ENCODE measurements at regions not wholly inside any gene's neighbourhood (a gene's known extent, or its start where the extent isn't known, plus 50 kb on each side); places are given as distances from the start of the nearest gene placed in this dataset.
"Not testable (repeated sequence)": the region's sequence is repeated elsewhere in the genome, so short reads cannot be mapped to it uniquely, and the experiment has no call there.

DNA sequence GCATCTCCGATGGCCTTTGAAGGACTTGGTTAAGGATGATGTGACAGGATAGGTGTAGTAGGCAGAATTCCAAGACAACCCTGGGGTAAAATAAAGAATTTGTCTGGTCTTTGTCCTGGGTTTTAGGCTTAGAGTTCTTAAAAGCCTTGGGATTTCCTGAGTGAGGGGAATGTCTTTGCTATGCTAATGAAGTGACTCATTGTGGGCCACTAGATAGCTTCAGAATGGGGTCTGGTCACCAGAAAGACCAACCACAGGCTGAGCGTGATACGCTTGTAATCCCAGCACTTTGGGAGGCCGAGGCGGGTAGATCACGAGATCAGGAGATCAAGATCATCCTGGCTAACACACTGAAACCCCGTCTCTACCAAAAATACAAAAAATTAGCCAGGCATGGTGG is 182.8 kb upstream of the TOX3 start:
- DNase-seq (ENCODE audit: low read depth), result no peak

DNA sequence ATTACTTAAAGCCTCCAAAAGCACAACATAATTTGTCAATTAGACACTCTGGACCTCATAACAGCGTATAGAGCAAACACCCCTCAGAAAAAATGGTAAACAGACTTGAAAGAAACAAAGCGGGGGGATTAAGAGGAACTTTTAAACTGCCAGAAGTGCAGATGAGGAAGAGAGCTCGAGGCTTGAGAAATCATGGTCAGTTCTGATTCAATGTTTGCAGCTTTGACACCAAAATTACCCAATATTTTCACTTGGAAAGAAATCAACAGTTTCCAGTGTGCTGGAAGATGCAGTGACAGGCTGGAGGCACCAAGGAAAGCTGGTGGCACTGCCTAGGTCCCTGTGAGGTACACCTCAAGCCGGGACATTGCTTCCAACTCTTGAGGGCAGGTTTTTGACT is 180.9 kb upstream of the TOX3 start:
- no peak for DNase-seq (ENCODE audit: low read depth)

DNA sequence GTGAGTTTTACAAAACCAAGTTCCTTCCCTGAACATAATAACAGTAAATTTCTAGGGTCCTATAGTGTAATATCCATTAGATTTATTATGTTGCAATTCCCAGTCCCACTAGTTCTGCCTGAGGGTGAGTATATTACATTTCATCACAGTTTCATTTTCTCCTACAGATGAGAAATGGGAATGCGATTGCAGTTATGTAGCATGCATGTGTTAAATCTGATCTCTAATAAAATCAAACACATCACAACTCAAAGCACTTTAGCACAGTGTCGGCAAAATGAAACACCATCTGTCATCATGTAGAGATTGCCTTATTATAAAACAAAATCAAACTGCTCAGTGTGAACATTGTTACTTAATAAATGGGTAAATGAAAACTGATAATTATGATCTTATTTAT is 180.5 kb upstream of the TOX3 start:
- DNase-seq (ENCODE audit: low read depth), result no peak

DNA sequence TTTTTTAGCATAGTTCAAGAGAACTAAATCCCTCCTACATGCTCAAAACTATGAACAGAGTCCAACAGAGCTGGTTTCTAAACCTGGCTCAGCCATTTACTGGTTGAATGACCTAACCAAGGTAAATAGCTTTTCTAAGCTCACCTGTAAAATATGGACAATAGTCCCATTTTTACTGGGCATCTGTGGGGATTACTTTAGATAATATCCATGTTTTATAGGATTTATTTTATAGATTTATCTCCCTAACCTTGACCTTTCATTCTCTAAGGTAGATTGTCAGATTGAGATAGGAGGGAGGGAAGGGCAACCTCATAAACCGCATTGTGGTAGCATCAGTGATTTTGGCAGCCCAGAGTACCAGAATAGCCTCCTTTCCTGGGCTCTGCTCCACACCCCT is 178.5 kb upstream of the TOX3 start:
- DNase-seq (ENCODE audit: low read depth), result no peak

DNA sequence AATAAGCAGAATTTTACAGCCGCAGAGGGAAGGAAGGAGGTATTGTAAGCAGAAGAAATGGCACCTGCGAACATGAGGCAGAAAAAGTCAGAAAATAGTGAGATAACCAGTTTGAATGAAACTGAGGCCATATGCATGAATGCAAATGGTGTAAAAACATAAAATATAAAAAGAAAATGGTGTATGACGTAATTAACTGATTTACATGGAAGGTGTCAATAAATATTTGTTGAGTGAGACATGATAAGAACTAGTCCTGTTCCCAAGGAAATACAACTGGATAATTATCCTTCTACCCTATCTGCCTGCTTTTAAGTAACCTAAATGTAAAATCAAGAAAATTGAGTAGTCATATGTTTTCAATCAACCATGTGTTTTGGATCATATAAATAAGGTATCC is 178.1 kb upstream of the TOX3 start:
- DNase-seq (ENCODE audit: low read depth), result no peak

DNA sequence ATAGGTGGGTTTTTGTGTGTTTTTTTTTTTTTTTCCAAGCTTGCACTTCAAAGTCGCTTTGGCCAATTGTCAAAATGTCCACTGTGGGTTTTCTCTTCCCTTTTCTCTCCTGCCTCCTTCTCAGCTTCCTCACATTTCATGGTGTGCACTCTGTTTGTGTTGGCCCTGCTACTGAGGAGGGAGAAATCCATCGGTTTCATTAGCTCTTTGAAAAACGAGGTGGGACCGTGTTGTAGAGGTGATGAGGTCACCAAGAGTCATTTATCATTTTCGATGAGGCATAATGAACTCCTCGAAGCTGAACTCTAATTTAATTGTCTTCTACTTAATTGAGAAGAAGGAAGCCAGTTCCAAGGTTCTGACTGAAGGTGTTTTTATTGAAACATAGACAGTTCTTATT is 174.4 kb upstream of the TOX3 start:
- no peak for DNase-seq (ENCODE audit: low read depth)

DNA sequence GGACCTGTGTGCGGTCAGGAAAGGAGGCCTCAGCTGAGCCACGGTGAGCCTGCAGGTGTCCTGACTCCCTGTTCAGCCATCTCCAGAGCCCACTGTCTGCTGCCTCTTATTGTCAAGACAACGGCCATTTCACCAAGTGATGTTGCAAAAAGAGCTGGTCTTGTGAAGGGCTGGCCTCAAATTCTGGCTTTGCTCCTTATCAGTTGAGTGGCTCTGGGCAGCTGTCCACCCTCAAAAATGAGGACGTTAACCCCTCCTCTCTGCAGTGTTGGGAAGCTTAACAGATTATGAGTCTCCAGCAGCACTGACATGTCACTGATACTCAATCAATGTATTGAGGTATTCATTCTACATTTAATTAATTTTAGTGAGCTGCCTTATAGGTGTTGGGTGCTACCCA is 171.1 kb upstream of the TOX3 start:
- DNase-seq (ENCODE audit: low read depth), result no peak

DNA sequence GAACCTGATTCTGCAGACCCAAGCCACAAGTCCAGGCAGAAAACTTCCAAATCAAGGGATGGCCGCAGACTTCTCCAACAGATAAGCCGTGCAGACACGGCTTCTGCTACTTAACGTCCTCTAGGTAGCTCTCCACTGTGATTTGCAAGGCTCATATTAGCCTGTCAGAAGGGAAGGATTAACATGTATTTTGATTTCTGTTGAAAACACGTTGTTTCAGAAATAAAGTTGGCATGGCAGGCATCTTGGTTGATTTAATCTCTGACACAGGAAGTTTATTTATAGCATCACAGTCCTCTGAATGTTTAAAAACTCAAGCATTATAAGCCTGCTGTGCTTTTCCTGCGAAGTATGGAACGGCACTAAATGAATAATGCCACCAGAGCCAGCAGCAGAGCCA is 166.8 kb upstream of the TOX3 start:
- no peak for DNase-seq (ENCODE audit: low read depth)

DNA sequence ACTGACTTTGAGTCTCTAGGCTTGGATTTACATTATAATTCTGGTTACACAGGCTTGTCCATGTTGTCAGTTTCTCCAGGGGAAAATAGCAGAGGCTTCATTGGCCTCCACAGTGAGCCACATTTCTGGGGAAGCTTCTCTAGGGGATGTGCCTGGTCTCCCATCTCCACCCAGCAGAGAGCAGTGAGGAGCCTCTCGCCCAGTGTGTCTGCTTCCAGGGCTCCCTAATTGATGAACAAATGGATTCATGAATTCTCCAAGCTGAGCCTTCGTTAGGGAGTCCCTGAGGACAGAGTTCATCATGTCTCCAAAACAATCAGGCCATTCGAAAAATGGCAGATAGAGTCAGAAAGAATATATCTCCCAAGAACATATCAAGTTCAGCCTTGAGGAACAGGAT is 162.4 kb upstream of the TOX3 start:
- no peak for DNase-seq (ENCODE audit: low read depth)

DNA sequence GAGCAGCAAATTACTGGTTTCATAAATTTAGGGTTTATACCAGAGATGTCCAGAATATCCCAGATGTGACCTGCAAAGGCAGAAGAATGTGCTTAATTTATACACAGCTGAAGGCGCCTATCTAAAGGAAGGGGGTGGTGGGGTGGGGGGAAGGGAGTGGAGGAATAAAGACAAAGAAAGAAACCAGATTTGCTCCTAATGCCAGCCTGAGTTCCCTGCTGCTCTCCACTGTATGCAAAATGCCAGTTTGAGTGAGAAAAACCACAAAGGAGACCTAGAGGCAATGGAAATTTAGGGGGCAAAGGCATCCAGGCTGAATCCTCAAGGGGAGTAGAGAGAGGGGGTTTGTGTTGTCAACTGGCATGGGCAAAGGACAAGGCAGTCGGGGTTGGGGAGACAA is 161.5 kb upstream of the TOX3 start:
- DNase-seq (ENCODE audit: low read depth), result no peak

DNA sequence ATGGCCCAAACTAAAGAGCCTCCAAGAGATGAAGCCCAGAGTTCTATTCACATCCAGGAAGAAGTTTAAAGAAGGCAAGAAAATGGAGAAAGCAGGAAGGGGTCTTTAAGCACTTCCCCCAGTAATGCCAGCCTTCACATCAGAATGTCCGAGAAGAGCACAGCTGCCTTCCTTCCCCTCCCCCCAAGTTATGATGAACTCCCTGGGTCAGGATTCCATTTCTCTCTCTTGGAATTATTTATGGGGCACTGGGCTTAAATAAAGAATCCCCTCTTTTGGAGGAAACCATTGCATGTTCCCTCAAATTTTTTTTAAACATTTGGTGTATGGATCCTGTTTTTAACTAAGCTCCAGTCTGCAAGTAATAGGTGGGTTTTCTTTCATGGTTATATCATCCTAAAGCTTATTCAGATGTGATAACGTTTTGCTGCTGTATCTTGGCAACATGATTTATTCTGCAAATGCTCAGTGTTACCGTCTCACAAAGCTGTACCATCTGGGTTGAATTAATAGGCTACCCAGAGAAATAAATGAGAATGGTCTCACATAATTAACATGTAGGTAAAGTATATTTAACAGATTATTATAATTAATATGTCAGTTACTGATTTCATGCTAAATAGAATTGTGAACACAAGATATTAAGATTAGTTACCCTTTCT is 160.9 kb upstream of the TOX3 start:
- DNase-seq (ENCODE audit: low read depth), result no peak

DNA sequence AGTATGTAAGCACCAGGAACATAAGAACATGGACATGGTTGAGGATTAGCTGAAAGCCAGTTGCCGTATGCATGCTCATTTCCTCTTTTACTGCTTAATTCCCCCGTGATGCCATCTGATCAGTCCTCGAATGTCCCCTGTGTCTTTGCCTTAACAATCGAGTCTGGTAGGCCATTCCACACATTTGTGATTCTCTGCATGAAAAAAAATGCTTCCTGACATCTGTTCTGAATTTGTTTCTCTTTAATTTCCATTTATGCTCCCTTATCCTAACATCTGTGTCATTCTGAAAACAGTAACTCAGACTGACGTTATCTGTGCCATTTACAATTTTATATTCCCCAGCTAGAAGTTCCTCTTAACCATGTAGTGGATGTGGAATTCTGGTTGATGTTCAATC is 158.2 kb upstream of the TOX3 start:
- DNase-seq (ENCODE audit: low read depth), result no peak

DNA sequence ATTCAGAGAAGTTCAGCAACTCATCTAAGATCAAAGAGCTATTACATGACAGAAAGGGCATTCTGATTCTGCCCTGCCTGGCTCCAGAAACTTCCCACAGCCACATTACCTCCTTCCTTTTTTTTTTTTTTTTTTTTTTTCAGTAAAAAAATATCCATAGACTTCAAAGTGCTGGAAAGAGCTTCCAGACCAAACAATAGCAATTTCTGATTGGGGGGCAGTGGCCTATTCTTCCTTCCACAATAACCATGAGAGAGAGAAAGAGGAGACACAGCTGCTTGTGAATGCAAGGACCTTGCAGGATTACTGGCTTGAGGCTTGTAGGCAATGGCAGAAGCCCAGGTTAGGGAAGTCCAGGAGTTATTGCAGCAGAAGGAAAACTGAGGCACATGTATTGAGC is 151.0 kb upstream of the TOX3 start:
- DNase-seq (ENCODE audit: low read depth), result no peak

DNA sequence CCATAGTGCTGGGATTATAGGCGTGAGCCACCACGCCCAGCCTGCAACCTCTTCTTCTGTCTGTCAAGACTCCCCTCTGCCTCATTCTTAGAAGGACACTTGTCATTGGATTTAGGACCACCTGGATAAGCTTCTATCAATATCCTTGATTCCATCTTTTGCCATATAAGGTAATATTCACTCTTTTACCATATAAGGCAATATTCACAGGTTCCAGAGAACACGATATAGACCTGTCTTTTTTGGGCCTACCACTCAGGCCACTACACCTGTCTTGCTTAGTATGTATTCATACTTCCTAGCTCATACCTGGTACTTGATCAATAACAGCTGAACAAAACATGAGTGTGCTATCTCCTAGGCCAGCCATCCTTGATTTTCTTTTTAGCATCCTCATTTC is 149.2 kb upstream of the TOX3 start:
- no peak for DNase-seq (ENCODE audit: low read depth)

DNA sequence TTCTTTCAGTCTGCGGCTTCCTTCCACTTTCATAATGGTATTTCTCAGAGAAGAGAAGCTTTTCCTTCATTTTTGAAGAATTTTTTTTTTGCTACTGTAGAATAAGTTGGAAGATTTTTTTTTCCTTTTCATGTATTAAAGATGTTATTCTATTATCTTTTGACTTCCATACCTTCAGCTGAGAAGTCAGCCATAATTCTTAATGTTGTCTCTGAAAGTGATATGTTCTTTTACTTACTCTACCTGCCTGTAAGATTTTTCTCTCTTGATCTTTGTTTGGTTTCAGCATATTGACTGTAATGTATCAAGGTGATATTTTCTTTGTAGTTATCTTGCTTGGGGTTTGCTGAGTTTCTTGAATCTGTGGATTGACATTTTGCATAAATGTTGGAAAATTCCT is 143.5 kb upstream of the TOX3 start:
- DNase-seq (ENCODE audit: low read depth), result no peak

DNA sequence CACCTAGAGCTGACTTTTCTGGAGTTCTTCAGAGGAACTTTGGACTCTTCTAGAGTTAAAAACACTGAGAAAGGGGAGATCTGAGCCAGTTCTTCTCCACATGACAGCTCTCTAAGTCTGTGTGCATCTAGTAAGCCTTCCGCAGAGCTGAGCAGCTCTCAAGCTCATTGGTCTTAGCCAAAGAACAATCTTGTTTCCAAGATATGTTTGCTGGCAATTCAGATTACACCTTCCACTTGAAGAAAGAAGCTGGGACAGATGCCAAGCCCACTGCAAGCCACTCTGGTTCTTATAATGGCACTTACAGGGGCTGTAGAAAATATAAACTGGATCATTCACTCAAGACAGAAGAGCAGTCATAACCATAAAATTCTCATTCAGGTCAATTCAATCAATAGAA is 134.1 kb upstream of the TOX3 start:
- DNase-seq (ENCODE audit: low read depth), result no peak

DNA sequence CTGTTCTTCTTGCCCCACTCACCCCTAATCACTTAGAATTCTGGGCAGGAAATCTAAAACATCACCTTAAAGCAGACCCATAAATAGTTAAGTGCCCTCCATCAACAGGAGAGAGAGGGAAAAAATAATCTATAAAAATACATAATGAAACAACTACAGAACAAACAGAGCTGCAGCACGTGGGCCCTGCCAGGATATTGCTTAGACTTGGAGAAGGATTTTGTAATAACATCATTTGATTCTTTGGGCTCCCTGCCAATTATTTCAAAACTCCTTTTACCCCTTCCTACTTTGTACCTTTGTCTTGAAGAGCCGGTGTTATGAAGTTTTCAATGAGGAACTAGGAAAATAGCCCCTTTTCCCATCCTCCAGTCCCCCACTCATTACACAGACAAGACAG is 130.6 kb upstream of the TOX3 start:
- no peak for DNase-seq (ENCODE audit: low read depth)

DNA sequence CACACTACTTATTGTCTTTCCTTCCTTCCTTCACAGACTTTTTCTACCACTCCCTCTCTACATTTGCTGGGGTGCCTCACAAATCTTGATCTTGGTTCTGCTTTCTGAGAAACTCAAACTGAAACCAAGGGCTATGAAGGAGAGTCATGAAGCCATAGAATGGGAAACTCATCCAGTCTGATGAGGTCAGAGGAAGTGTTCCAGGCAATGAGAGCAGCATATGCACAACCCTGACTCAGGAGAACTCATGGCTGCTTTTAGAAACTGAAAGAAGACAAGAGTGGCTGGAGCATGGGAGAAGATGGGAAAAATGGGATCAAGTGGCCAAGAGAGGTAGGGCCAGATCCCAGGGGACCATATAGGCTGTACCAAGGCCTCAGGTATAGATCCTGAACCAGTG is 130.0 kb upstream of the TOX3 start:
- DNase-seq (ENCODE audit: low read depth), result no peak

DNA sequence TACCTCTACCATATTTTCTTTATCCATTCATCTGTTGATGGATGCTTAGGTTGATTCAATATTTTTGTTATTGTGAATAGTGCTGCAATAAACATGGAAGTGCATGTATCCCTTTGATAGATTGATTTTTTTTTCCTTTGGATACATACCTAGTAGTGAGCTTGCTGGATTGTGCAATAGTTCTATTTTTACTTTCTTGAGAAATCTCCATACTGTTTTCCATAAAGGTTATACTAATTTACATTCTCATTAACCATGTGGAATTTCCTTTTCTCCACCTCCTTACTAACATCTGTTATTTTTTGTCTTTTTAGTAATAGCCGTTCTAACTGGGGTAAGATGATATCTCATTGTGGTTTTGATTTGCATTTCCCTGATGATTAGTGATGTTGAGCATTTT is 124.6 kb upstream of the TOX3 start:
- DNase-seq (ENCODE audit: low read depth), result no peak

DNA sequence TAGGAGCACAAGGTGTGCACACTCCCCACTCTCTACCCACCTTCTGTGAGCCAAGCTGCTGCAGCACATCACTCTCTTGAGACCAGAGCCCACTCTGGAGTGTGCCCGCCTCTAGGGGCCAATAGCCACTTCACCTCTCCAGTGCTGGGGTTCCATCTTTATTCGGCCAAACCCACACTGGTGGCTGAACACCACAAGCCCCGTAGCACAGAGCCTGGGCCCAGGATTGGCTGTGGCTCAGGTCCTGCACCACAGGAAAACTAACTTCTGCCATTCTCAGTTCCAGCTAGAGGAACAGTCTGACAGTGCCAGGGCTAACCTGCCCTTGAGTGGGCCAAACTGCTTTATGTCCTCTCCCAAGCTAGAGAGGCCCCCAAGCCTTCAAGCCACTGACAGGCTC is 111.0 kb upstream of the TOX3 start:
- no peak for DNase-seq (ENCODE audit: low read depth)

DNA sequence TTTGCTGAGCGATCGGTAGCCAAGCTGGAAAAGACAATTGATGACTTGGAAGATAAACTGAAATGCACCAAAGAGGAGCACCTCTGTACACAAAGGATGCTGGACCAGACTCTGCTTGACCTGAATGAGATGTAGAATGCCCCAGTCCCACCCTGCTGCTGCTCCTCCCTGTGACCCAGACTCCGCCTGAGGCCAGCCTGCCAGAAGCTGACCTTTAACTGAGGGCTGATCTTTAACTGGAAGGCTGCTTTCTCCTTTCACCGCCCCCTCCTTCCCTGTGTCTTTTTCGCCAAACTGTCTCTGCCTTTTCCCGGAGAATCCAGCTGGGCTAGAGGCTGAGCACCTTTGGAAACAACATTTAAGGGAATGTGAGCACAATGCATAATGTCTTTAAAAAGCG is 109.0 kb upstream of the TOX3 start:
- DNase-seq (ENCODE audit: low read depth), result not testable (repeated sequence)

DNA sequence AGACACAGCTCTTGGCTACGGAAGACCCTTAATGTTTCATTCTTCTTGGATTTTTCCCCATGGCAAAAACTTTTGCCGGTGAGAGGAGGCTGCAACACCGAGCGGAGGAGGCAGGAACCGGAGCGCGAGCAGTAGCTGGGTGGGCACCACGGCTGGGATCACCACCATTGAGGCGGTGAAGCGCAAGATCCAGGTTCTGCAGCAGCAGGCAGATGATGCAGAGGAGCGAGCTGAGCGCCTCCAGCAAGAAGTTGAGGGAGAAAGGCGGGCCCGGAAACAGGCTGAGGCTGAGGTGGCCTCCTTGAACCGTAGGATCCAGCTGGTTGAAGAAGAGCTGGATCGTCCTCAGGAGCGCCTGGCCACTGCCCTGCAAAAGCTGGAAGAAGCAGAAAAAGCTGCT is 108.2 kb upstream of the TOX3 start:
- DNase-seq (ENCODE audit: low read depth), result not testable (repeated sequence)

DNA sequence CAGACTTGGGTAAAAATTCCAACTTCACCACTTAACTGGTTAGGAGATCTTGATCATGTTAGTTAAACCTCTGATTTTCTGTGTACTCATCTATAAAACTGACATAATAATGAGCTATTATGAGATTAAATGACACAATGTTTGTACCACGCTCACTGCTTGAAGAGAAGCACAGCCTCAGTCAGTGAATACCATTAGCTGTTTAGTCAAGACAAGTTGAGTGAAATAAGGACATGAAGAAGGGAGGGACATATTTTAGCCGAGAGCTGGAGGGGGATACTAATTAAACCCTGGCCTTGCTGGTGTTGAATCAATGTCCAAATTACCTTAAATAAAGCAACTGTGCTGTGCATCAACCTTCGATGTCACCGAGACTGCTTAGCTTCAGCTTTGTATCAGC is 105.1 kb upstream of the TOX3 start:
- DNase-seq (ENCODE audit: low read depth), result no peak

DNA sequence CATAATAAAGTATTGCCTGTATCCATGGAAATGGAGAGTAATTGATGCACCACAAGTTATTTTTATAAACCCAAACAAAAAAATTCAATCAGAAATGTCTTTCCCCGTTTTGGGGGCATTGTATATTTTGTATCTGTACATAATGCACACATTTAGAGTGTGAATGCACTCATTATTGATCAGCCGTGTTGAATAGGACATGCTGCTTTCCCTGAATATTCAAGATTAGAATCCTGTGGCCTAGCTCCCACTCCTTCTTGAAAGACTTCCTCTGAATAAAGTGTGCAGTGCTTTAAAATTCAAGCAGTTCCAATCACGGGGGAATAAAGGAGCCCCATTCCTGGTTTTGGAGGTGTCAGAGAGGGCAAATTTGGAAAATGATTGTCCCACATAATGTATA is 103.8 kb upstream of the TOX3 start:
- no peak for DNase-seq (ENCODE audit: low read depth)

DNA sequence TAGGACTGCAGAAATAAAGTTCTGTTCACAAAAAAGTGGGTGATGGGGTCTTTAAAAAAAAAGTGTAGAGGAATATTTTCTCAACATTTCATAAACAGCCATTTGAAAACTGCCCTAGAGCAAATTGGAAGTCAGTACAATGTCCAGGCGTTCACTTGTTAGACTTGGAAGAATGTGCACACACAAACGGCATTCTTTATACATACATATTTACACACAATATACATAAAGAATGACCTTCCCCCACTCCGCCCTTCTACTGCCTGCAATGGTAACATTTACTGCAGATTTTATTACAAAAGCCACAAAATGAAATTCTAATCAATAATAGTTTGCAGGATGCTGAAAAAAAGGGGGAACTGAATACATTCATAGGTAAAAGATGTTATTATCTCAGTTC is 103.4 kb upstream of the TOX3 start:
- DNase-seq (ENCODE audit: low read depth), result no peak
